ENCODE measurements at regions not wholly inside any gene's neighbourhood (a gene's known extent, or its start where the extent isn't known, plus 50 kb on each side); places are given as distances from the start of the nearest gene placed in this dataset.

DNA sequence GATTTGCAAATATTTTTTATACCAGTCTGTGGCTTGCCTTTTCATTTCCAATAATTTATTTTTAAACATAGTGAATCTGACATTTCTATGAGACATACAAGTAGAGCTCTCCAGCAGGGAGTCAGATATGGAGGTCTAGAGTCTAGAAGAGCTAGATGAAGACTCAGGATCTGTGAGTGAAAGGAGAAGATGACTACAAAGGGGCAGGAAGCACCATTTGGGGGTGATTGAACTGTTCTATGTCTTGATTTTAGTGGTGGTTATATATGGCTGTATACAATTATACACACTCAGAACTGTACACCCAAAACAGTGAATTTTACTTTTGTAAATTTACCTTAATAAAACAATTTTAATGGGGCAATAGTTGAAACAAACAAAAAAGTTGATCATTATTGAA is 127.9 kb upstream of the BACH2 start:
- Histone ChIP-seq H3K9ac (ENCODE audit: insufficient read depth, low read length, poor library complexity, severe bottlenecking) (no peak overlapping the region), H3K36me3 (replicated peaks in 1 of 2; ENCODE audit: control insufficient read depth in 1 of 2, insufficient read depth in 2 of 2, low read length in 2 of 2) (no peaks in the 10 kb centered on the region), H3K4me2 (replicated peaks; ENCODE audit: extremely low read depth, low read length, poor library complexity, severe bottlenecking) (no peak overlapping the region), H3K79me2 (ENCODE audit: insufficient read depth, low read length) (no peaks in the 10 kb centered on the region), H2AFZ (ENCODE audit: insufficient read depth, low read depth, low read length, poor library complexity, severe bottlenecking) (no peak overlapping the region), H3K27me3 (ENCODE audit: control insufficient read depth in 2 of 2, insufficient read depth in 2 of 2, low read length in 2 of 2) (no peaks in the 10 kb centered on the region), H3K4me1 (ENCODE audit: control insufficient read depth in 1 of 2, insufficient read depth in 2 of 2, low read length in 2 of 2) (no peaks in the 10 kb centered on the region), H3K9me3 (replicated peaks in 1 of 2; ENCODE audit: control insufficient read depth in 1 of 2, insufficient read depth in 1 of 2, low read length in 2 of 2) (peaks cover 0 to 3% of the 10 kb centered on the region in 2 donors), H4K20me1 (ENCODE audit: insufficient read depth, low read length) (no peaks in the 10 kb centered on the region), H3K27ac (ENCODE audit: low read depth in 1 of 2, low read length in 2 of 2) (no peak overlapping the region), H3K4me3 (replicated peaks in 1 of 3; ENCODE audit: low read depth in 2 of 3, low read length in 3 of 3) (no peak overlapping the region)
- H3K4me1 Mint-ChIP-seq = no peaks in the 10 kb centered on the region
- H3K4me3 Mint-ChIP-seq = no peak overlapping the region
- intact Hi-C loops (cut with micrococcal nuclease) = no loop called here
- no peak overlapping the region for H3K27ac Mint-ChIP-seq
- no peaks in the 10 kb centered on the region for H3K36me3 Mint-ChIP-seq
- DNase-seq = no peak
- H3K9me3 Mint-ChIP-seq = peaks cover 3 to 12% (median 4%) of the 10 kb centered on the region in 7 donors
- TF ChIP-seq, protein P1, sequence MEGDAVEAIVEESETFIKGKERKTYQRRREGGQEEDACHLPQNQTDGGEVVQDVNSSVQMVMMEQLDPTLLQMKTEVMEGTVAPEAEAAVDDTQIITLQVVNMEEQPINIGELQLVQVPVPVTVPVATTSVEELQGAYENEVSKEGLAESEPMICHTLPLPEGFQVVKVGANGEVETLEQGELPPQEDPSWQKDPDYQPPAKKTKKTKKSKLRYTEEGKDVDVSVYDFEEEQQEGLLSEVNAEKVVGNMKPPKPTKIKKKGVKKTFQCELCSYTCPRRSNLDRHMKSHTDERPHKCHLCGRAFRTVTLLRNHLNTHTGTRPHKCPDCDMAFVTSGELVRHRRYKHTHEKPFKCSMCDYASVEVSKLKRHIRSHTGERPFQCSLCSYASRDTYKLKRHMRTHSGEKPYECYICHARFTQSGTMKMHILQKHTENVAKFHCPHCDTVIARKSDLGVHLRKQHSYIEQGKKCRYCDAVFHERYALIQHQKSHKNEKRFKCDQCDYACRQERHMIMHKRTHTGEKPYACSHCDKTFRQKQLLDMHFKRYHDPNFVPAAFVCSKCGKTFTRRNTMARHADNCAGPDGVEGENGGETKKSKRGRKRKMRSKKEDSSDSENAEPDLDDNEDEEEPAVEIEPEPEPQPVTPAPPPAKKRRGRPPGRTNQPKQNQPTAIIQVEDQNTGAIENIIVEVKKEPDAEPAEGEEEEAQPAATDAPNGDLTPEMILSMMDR (IDR thresholded peaks at IDR 0.05) = no peak
- H3K27me3 Mint-ChIP-seq (ENCODE audit: low read depth in 3 of 3) = peaks cover 1 to 4% (median 2%) of the 10 kb centered on the region in 3 donors

DNA sequence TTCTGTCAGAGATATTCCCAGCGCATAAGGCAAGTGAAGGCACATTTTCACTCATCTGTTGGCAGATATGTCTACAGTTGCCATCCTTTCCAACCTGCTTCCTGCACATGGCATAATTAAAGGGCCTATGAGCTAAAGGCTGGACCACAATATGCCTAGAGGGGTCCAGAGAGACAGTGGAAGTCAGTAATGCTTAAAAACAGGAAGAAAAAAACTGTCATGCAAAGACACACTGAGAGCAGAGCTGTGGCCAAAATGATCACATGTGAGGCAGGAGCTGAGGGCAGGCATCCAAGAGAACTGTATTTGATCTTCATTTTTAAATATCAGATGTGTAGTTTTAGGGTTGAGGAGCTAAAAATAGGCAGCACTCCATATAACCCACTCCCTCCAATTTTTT is 125.0 kb upstream of the BACH2 start:
- Mint-ChIP-seq H3K4me3 (no peak overlapping the region), H3K27me3 (ENCODE audit: low read depth in 3 of 3) (peaks cover 1 to 6% (median 2%) of the 10 kb centered on the region in 3 donors), H3K9me3 (peaks cover 0 to 3% (median 0%) of the 10 kb centered on the region in 7 donors), H3K27ac (no peak overlapping the region), H3K36me3 (no peaks in the 10 kb centered on the region), H3K4me1 (no peaks in the 10 kb centered on the region)
- DNase-seq = no peak
- TF ChIP-seq, protein P1 (IDR thresholded peaks at IDR 0.05) = no peak
- intact Hi-C loops (cut with micrococcal nuclease) = no loop called here
- WGBS (ENCODE audit: insufficient coverage) = no CpG with 5 or more reads among the region's 1 CpG
- H4K20me1 ChIP-seq (ENCODE audit: insufficient read depth, low read length) = no peaks in the 10 kb centered on the region
- H3K27me3 ChIP-seq (ENCODE audit: control insufficient read depth in 2 of 2, insufficient read depth in 2 of 2, low read length in 2 of 2) = no peaks in the 10 kb centered on the region
- no peak overlapping the region for H3K4me3 ChIP-seq (replicated peaks in 1 of 3; ENCODE audit: low read depth in 2 of 3, low read length in 3 of 3)
- no peak overlapping the region for H3K9ac ChIP-seq (ENCODE audit: insufficient read depth, low read length, poor library complexity, severe bottlenecking)
- no peak overlapping the region for H3K27ac ChIP-seq (ENCODE audit: low read depth in 1 of 2, low read length in 2 of 2)
- no peaks in the 10 kb centered on the region for H3K79me2 ChIP-seq (ENCODE audit: insufficient read depth, low read length)
- no peak overlapping the region for H2AFZ ChIP-seq (ENCODE audit: insufficient read depth, low read depth, low read length, poor library complexity, severe bottlenecking)
- no peak overlapping the region for H3K4me2 ChIP-seq (replicated peaks; ENCODE audit: extremely low read depth, low read length, poor library complexity, severe bottlenecking)
- H3K9me3 ChIP-seq (replicated peaks in 1 of 2; ENCODE audit: control insufficient read depth in 1 of 2, insufficient read depth in 1 of 2, low read length in 2 of 2) = no peaks in the 10 kb centered on the region
- H3K36me3 ChIP-seq (replicated peaks in 1 of 2; ENCODE audit: control insufficient read depth in 1 of 2, insufficient read depth in 2 of 2, low read length in 2 of 2) = no peaks in the 10 kb centered on the region
- no peaks in the 10 kb centered on the region for H3K4me1 ChIP-seq (ENCODE audit: control insufficient read depth in 1 of 2, insufficient read depth in 2 of 2, low read length in 2 of 2)

Data from CD14-positive monocyte (primary cell).